ENCODE measurements at regions not wholly inside any gene's neighbourhood (a gene's known extent, or its start where the extent isn't known, plus 50 kb on each side); places are given as distances from the start of the nearest gene placed in this dataset.
"Not testable (repeated sequence)": the region's sequence is repeated elsewhere in the genome, so short reads cannot be mapped to it uniquely, and the experiment has no call there.

DNA sequence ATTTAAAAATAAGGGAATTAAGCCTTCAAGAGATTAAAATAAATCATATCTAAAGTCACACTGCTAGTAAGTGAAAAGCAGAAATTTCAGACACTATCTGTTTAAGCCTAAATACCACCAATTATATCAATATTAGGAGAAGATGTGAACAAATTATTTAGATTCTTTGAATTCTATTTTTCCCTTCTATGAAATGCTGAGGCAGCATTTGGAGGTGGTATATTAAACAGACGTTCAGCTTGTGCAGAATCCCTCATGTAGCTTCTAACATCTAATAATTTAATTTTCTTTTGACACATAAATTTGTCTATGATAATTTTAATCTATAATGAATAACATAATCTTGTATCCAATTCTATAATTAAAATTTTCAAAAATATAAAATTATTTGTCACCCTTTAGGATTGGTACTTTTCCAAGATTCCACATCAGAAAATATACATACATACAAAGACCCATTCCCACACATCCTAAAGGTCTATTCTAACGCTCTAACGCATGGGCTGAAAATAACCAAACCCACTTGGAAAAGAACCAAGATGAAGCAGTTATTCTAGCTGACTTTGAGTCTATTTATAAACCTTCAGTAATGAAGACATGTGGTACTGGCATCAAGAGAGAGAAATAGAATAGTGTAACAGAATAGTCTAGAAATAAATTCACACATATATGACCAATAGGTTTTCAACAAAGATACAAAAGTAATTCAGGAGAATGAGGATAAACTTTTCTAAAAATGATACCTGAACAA, 751.8 kb downstream of the GALC start:
- no peak for DNase-seq (ENCODE audit: low read depth)
- H3K4me3 ChIP-seq (ENCODE audit: low read depth, low read length) = no peak overlapping the region
- TF ChIP-seq, protein P1, sequence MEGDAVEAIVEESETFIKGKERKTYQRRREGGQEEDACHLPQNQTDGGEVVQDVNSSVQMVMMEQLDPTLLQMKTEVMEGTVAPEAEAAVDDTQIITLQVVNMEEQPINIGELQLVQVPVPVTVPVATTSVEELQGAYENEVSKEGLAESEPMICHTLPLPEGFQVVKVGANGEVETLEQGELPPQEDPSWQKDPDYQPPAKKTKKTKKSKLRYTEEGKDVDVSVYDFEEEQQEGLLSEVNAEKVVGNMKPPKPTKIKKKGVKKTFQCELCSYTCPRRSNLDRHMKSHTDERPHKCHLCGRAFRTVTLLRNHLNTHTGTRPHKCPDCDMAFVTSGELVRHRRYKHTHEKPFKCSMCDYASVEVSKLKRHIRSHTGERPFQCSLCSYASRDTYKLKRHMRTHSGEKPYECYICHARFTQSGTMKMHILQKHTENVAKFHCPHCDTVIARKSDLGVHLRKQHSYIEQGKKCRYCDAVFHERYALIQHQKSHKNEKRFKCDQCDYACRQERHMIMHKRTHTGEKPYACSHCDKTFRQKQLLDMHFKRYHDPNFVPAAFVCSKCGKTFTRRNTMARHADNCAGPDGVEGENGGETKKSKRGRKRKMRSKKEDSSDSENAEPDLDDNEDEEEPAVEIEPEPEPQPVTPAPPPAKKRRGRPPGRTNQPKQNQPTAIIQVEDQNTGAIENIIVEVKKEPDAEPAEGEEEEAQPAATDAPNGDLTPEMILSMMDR (IDR thresholded peaks at IDR 0.05; ENCODE audit: insufficient read depth, low read length) = no peak

DNA sequence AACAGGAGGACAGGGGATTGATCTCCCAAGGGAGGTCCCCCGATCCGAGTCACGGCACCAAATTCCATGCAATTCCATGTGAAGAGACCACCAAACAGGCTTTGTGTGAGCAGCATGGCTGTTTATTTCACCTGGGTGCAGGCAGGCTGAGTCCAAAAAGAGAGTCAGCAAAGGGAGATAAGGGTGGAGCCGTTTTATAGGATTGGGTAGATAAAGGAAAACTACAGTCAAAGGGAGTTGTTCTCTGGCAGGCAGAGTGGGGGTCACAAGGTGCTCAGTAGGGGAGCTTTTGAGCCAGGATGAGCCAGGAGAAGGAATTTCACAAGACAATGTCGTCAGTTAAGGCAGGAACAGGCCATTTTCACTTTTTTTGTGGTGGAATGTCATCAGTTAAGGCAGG, 752.7 kb downstream of the GALC start:
- DNase-seq (ENCODE audit: low read depth); H3K4me3 ChIP-seq (ENCODE audit: low read depth, low read length): not testable (repeated sequence)

DNA sequence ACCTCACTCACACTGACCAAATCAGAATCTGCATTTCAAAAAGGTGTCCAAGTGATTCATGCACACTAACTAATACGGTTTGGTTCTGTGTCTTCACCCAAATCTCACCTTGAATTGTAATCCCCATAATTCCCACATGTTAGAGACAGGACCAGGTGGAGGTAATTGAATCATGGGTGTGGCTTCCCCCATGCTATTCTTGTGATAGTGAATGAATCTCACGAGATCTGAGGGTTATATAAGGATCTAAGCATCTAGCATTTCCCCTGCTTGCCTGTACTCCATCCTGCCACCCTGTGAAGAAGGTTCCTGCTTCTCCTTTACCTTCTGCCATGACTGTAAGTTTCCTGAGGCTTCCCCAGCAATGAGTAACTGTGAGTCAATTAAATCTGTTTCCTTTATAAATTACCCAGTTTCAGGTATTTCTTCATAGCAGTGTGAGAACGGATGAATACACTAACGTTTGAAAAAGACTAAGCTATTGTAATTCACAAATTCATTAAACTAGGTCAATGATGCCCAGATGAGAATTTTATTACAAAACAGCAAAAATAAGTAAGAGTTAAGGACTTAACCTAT, 759.1 kb downstream of the GALC start:
- no peak for DNase-seq (ENCODE audit: low read depth)
- TF ChIP-seq, protein P1 (IDR thresholded peaks at IDR 0.05; ENCODE audit: insufficient read depth, low read length) = no peak
- H3K4me3 ChIP-seq (ENCODE audit: low read depth, low read length) = no peak overlapping the region

DNA sequence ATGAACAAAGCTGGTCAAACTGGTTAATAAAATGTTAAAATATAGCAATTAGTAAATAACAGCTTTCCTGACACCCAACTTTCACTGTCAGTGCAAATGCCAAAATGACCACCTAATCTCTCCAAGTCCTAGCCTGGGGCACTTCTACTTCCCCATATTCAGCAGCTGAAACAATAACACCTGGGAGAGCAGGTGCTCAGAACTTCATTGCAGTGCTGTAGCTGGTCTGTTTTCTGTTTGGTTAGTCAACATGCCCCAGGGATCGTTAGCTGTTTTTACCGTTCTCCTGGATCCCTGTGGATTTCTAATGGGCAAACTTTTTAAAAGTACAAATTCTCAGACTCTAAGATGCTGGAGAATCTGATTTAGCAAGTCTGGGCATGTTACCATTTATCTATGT, 759.7 kb downstream of the GALC start:
- TF ChIP-seq, protein P1 (IDR thresholded peaks at IDR 0.05; ENCODE audit: insufficient read depth, low read length) = no peak
- no peak for DNase-seq (ENCODE audit: low read depth)
- H3K4me3 ChIP-seq (ENCODE audit: low read depth, low read length) = no peak overlapping the region

DNA sequence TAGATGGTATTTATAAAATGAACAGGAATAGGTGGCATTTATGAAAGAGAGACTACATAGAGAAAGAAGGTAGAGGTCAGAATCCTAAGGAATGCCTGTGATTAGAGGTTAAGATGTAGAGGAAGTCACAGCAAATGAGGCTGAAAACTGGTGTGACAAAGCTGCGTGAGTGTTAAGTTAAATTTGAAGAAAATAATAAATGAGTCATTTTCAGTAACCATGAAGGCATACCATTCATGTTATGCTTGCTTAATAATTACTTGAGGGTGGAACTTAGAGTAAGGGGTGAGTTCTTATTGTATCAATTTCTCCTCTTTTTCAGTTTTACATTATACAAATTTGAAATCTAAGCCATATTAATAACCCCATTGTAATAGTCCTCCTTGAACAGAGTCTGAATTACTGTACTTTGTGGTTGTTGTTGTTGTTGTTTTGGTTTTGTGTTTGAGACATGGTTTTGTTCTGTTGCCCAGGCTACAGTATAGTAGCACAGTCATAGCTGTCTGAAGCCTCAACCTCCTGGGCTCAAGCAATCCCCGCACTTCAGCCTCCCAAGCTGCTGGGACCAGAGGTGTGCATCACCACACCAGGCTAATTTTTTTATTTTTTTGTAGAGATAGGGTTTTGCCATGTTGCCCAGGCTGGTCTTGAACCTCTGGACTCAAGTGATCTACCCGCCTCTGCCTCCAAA, 761.5 kb downstream of the GALC start:
- TF ChIP-seq, protein P1 (IDR thresholded peaks at IDR 0.05; ENCODE audit: insufficient read depth, low read length) = no peak
- DNase-seq (ENCODE audit: low read depth) = no peak
- no peak overlapping the region for H3K4me3 ChIP-seq (ENCODE audit: low read depth, low read length)

DNA sequence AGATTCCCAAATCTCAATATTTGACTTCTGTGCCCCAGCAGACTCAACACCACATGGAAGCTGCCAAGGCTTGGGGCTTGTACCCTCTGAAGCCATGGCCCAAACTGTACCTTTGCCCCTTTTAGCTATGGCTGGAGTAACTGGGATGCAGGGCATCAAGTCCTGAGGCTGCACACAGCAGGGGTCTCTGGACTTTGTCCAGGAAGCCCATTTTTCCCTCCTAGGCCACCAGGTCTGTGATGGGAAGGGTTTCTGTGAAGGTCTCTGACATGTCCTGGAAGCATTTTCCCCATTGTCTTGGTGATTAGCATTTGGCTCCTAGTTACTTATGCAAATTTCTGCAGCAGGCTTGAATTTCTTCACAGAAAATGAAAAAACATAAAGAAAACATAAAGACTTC, 762.3 kb downstream of the GALC start:
- no peak overlapping the region for H3K4me3 ChIP-seq (ENCODE audit: low read depth, low read length)
- TF ChIP-seq, protein P1 (IDR thresholded peaks at IDR 0.05; ENCODE audit: insufficient read depth, low read length) = no peak
- no peak for DNase-seq (ENCODE audit: low read depth)

DNA sequence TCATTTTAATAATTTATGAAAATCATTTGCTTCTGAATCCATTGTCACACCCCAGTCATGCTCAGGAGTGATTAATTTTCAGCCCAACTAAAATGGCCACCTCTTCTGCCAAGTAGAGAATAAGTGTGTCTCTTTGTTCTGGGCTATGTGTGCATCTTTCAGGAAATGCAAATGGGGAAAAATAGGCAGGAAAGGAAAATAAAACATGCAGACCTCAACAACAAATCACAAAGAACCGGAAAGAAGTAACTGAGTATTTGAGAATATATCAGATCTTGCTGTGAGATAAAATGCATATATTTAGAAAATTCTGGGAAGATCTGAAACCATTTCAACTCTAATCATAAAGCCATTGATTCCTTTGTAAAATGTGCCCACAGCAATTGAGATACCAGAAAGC, 763.9 kb downstream of the GALC start:
- TF ChIP-seq, protein P1 (IDR thresholded peaks at IDR 0.05; ENCODE audit: insufficient read depth, low read length) = no peak
- no peak for DNase-seq (ENCODE audit: low read depth)
- H3K4me3 ChIP-seq (ENCODE audit: low read depth, low read length) = no peak overlapping the region
